ENCODE measurements at regions not wholly inside any gene's neighbourhood (a gene's known extent, or its start where the extent isn't known, plus 50 kb on each side); places are given as distances from the start of the nearest gene placed in this dataset.

GRCh38 chr15:96593735-96594134 is 263.2 kb downstream of the NR2F2 start:
- Mint-ChIP-seq H3K36me3 (ENCODE audit: low read depth) (no peaks in the 10 kb centered on the region), H3K4me1 (no peaks in the 10 kb centered on the region), H3K27me3 (peaks cover 6% of the 10 kb centered on the region), H3K27ac (no peak overlapping the region), H3K4me3 (no peak overlapping the region)
- DNase-seq (no peak), ATAC-seq (no peak)
- H3K9me3 ChIP-seq (ENCODE audit: control insufficient read depth, low read length, poor library complexity, severe bottlenecking), result no peaks in the 10 kb centered on the region

GRCh38 chr15:96595951-96596350 is 265.5 kb downstream of the NR2F2 start:
- ATAC-seq (no peak), DNase-seq (no peak)
- Mint-ChIP-seq H3K4me3 (no peak overlapping the region), H3K4me1 (no peaks in the 10 kb centered on the region), H3K36me3 (ENCODE audit: low read depth) (no peaks in the 10 kb centered on the region), H3K27ac (no peak overlapping the region), H3K27me3 (peaks cover 3% of the 10 kb centered on the region)
- no peaks in the 10 kb centered on the region for H3K9me3 ChIP-seq (ENCODE audit: control insufficient read depth, low read length, poor library complexity, severe bottlenecking)

- Mint-ChIP-seq H3K4me3 (no peak overlapping the region), H3K36me3 (ENCODE audit: low read depth) (no peaks in the 10 kb centered on the region), H3K27ac (no peak overlapping the region), H3K4me1 (no peaks in the 10 kb centered on the region), H3K27me3 (no peaks in the 10 kb centered on the region)
- DNase-seq, result no peak
- no peaks in the 10 kb centered on the region for H3K9me3 ChIP-seq (ENCODE audit: control insufficient read depth, low read length, poor library complexity, severe bottlenecking)
- ATAC-seq, result no peak
Measured at GRCh38 chr15:96598514-96598913, 268.0 kb downstream of the NR2F2 start.

- Mint-ChIP-seq H3K27me3 (no peaks in the 10 kb centered on the region), H3K4me3 (no peak overlapping the region), H3K36me3 (ENCODE audit: low read depth) (no peaks in the 10 kb centered on the region), H3K4me1 (no peaks in the 10 kb centered on the region), H3K27ac (no peak overlapping the region)
- no peak for ATAC-seq
- H3K9me3 ChIP-seq (ENCODE audit: control insufficient read depth, low read length, poor library complexity, severe bottlenecking), result no peaks in the 10 kb centered on the region
- no peak for DNase-seq
Measured at GRCh38 chr15:96599268-96599667, 268.8 kb downstream of the NR2F2 start.

- ATAC-seq, result no peak
- Mint-ChIP-seq H3K4me1 (no peaks in the 10 kb centered on the region), H3K27ac (no peak overlapping the region), H3K36me3 (ENCODE audit: low read depth) (no peaks in the 10 kb centered on the region), H3K4me3 (no peak overlapping the region), H3K27me3 (no peaks in the 10 kb centered on the region)
- DNase-seq, result no peak
- H3K9me3 ChIP-seq (ENCODE audit: control insufficient read depth, low read length, poor library complexity, severe bottlenecking), result no peaks in the 10 kb centered on the region
Measured at GRCh38 chr15:96600350-96600749, 269.9 kb downstream of the NR2F2 start.

GRCh38 chr15:96606617-96607016 is 276.1 kb downstream of the NR2F2 start:
- H3K27me3 Mint-ChIP-seq, result no peaks in the 10 kb centered on the region
- H3K9me3 ChIP-seq (ENCODE audit: control insufficient read depth, low read length, poor library complexity, severe bottlenecking), result no peaks in the 10 kb centered on the region
- H3K4me3 Mint-ChIP-seq, result no peak overlapping the region
- ATAC-seq, result no peak
- no peaks in the 10 kb centered on the region for H3K36me3 Mint-ChIP-seq (ENCODE audit: low read depth)
- no peaks in the 10 kb centered on the region for H3K4me1 Mint-ChIP-seq
- DNase-seq, result no peak
- no peak overlapping the region for H3K27ac Mint-ChIP-seq

GRCh38 chr15:96610757-96611156 is 280.3 kb downstream of the NR2F2 start:
- H3K36me3 Mint-ChIP-seq (ENCODE audit: low read depth), result no peaks in the 10 kb centered on the region

GRCh38 chr15:96612917-96613316 is 282.4 kb downstream of the NR2F2 start:
- ATAC-seq, result no peak
- no peak for DNase-seq
- no peaks in the 10 kb centered on the region for H3K9me3 ChIP-seq (ENCODE audit: control insufficient read depth, low read length, poor library complexity, severe bottlenecking)
- no peak overlapping the region for H3K4me3 Mint-ChIP-seq
- no peaks in the 10 kb centered on the region for H3K4me1 Mint-ChIP-seq
- no peaks in the 10 kb centered on the region for H3K27me3 Mint-ChIP-seq
- no peak overlapping the region for H3K27ac Mint-ChIP-seq
- no peaks in the 10 kb centered on the region for H3K36me3 Mint-ChIP-seq (ENCODE audit: low read depth)

More at GRCh38 chr15:96610757-96611156, 280.3 kb downstream of the NR2F2 start:
- no peaks in the 10 kb centered on the region for H3K9me3 ChIP-seq (ENCODE audit: control insufficient read depth, low read length, poor library complexity, severe bottlenecking)
- ATAC-seq (no peak), DNase-seq (no peak)
- no peaks in the 10 kb centered on the region for H3K27me3 Mint-ChIP-seq
- no peak overlapping the region for H3K4me3 Mint-ChIP-seq
- H3K4me1 Mint-ChIP-seq, result no peaks in the 10 kb centered on the region
- no peak overlapping the region for H3K27ac Mint-ChIP-seq

GRCh38 chr15:96619174-96619573 is 288.7 kb downstream of the NR2F2 start:
- Mint-ChIP-seq H3K4me3 (no peak overlapping the region), H3K27me3 (no peaks in the 10 kb centered on the region), H3K36me3 (ENCODE audit: low read depth) (no peaks in the 10 kb centered on the region), H3K27ac (no peak overlapping the region), H3K4me1 (no peaks in the 10 kb centered on the region)
- H3K9me3 ChIP-seq (ENCODE audit: control insufficient read depth, low read length, poor library complexity, severe bottlenecking), result no peaks in the 10 kb centered on the region
- ATAC-seq, result no peak
- DNase-seq, result no peak

- no peaks in the 10 kb centered on the region for H3K4me1 Mint-ChIP-seq
- H3K36me3 Mint-ChIP-seq (ENCODE audit: low read depth), result no peaks in the 10 kb centered on the region
- H3K27me3 Mint-ChIP-seq, result no peaks in the 10 kb centered on the region
- no peak overlapping the region for H3K27ac Mint-ChIP-seq
- no peak for DNase-seq
- no peak overlapping the region for H3K4me3 Mint-ChIP-seq
- H3K9me3 ChIP-seq (ENCODE audit: control insufficient read depth, low read length, poor library complexity, severe bottlenecking), result no peaks in the 10 kb centered on the region
- ATAC-seq, result no peak
Measured at GRCh38 chr15:96622714-96623113, 292.2 kb downstream of the NR2F2 start.

GRCh38 chr15:96625256-96625655 is 294.8 kb downstream of the NR2F2 start:
- Mint-ChIP-seq H3K4me3 (no peak overlapping the region), H3K27ac (no peak overlapping the region), H3K4me1 (no peaks in the 10 kb centered on the region), H3K36me3 (ENCODE audit: low read depth) (no peaks in the 10 kb centered on the region), H3K27me3 (no peaks in the 10 kb centered on the region)
- no peaks in the 10 kb centered on the region for H3K9me3 ChIP-seq (ENCODE audit: control insufficient read depth, low read length, poor library complexity, severe bottlenecking)
- no peak for ATAC-seq
- no peak for DNase-seq

- Mint-ChIP-seq H3K27me3 (no peaks in the 10 kb centered on the region), H3K27ac (no peak overlapping the region), H3K4me1 (no peaks in the 10 kb centered on the region), H3K4me3 (no peak overlapping the region), H3K36me3 (ENCODE audit: low read depth) (no peaks in the 10 kb centered on the region)
- no peak for ATAC-seq
- no peak for DNase-seq
- H3K9me3 ChIP-seq (ENCODE audit: control insufficient read depth, low read length, poor library complexity, severe bottlenecking), result no peaks in the 10 kb centered on the region
Measured at GRCh38 chr15:96627031-96627568, 296.6 kb downstream of the NR2F2 start.

GRCh38 chr15:96629511-96629910 is 299.0 kb downstream of the NR2F2 start:
- DNase-seq, result no peak
- Mint-ChIP-seq H3K4me3 (no peak overlapping the region), H3K27ac (no peak overlapping the region), H3K36me3 (ENCODE audit: low read depth) (no peaks in the 10 kb centered on the region), H3K27me3 (no peaks in the 10 kb centered on the region), H3K4me1 (no peaks in the 10 kb centered on the region)
- no peaks in the 10 kb centered on the region for H3K9me3 ChIP-seq (ENCODE audit: control insufficient read depth, low read length, poor library complexity, severe bottlenecking)
- ATAC-seq, result no peak

- no peak overlapping the region for H3K27ac Mint-ChIP-seq
- H3K4me1 Mint-ChIP-seq, result no peaks in the 10 kb centered on the region
- H3K27me3 Mint-ChIP-seq, result no peaks in the 10 kb centered on the region
- H3K4me3 Mint-ChIP-seq, result no peak overlapping the region
- no peak for DNase-seq
- peaks cover 2% of the 10 kb centered on the region for H3K9me3 ChIP-seq (ENCODE audit: control insufficient read depth, low read length, poor library complexity, severe bottlenecking)
- no peak for ATAC-seq
- H3K36me3 Mint-ChIP-seq (ENCODE audit: low read depth), result no peaks in the 10 kb centered on the region
Measured at GRCh38 chr15:96638793-96639192, 308.3 kb downstream of the NR2F2 start.
